ENCODE measurements at regions not wholly inside any gene's neighbourhood (a gene's known extent, or its start where the extent isn't known, plus 50 kb on each side); places are given as distances from the start of the nearest gene placed in this dataset.
"Not testable (repeated sequence)": the region's sequence is repeated elsewhere in the genome, so short reads cannot be mapped to it uniquely, and the experiment has no call there.

DNA sequence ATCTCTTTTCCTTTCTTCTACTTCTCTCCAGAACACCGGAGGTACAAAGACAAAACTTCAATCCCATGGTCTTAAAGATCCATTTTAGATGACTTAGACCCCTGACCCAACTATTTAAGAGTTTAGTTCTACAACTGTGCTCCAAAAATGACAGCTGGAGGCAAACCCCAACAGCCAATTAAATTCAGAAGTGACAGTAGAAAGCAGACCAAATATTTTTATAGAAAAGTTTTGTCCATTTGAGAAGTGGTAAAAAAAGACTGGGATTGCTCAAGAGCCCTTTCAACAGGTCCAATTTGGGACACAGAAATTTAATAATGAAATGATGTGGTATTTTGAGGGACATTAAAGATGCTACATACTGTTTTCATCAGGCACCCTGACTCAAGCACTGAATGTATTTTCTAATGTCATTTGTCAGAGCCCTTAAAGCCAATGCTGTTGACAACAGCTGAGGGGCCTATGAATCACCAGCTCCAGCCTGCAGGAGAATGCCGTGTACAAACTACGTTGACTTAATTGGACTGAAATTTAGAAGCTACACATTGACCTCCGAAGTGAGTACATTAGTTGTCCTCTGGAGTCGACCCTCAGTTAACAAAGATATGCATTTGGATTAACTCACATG is 147.5 kb upstream of the PIK3R1 start:
- DNase-seq (ENCODE audit: low spot score in 2 of 2) = no peak

DNA sequence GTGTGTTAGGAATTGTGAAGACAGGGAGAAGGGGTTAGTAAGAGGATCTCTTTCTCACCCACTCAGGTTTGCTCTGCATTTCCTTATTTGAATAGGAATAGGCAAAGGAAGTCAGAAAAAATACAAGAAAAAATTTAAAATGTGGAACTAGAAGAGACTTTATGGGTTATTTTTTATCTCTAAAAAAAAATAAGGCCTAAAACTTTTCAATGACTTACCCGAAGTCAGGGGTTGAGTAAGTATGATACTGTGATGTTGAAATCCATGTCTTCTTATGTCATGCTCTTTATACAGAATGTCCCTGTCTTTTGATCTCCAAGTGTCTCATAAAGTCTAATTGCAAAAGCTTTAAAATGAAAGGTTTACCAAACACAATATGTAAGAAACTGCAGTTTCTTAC is 148.3 kb upstream of the PIK3R1 start:
- no peak for ATAC-seq (ENCODE audit: low read depth)
- Mint-ChIP-seq H3K27me3 (peaks cover 5% of the 10 kb centered on the region), H3K27ac (no peak overlapping the region), H3K4me1 (peaks cover 6% of the 10 kb centered on the region), H3K36me3 (peaks cover 2% of the 10 kb centered on the region), H3K9me3 (peaks cover 10% of the 10 kb centered on the region), H3K4me3 (no peak overlapping the region)
- no peak for DNase-seq (ENCODE audit: low spot score in 2 of 2)

More for the DNA sequence above, 147.5 kb upstream of the PIK3R1 start:
- Mint-ChIP-seq H3K27me3 (peaks cover 2% of the 10 kb centered on the region), H3K4me1 (peaks cover 6% of the 10 kb centered on the region), H3K36me3 (no peaks in the 10 kb centered on the region), H3K9me3 (peaks cover 7% of the 10 kb centered on the region), H3K4me3 (no peak overlapping the region), H3K27ac (no peak overlapping the region)
- ATAC-seq (ENCODE audit: low read depth) = no peak

DNA sequence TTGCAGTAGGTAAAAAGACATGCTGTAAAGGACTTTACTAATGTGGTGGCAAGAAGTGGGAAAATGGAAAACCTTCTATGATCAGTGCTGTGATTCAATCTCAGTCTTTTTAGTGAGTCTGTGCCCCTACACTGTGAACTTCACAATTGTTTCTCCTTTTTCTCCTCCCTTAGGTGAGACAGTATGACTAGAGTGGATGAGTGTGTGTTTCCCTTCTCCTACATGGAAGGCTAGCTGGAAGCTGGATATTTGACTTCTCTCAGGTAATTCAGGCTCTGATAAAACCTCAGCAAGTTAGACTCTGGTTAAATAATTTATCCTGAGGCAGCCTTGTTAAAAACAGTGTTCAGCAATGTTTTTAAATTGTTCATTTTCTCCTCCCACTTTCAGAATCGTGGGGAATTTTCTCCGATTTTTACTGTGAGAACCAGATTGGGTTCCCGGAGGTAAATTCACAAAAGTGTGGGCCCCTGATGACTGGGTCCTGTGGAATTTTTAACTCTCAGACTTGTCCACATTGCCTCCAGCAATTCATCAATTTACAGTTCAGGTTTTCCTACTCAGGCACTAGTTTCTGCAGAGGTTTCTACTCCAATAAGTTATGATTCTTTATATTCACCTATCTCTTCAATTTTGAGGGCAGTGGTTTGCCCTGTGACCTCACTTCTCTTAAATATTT is 149.1 kb upstream of the PIK3R1 start:
- H3K4me1 Mint-ChIP-seq = peaks cover 2% of the 10 kb centered on the region
- H3K9me3 Mint-ChIP-seq = peaks cover 13% of the 10 kb centered on the region
- DNase-seq (ENCODE audit: low spot score in 2 of 2) (no peak), ATAC-seq (ENCODE audit: low read depth) (no peak)
- H3K36me3 Mint-ChIP-seq = peaks cover 2% of the 10 kb centered on the region
- H3K4me3 Mint-ChIP-seq = no peak overlapping the region
- H3K27me3 Mint-ChIP-seq = peaks cover 2% of the 10 kb centered on the region
- H3K27ac Mint-ChIP-seq = no peak overlapping the region

DNA sequence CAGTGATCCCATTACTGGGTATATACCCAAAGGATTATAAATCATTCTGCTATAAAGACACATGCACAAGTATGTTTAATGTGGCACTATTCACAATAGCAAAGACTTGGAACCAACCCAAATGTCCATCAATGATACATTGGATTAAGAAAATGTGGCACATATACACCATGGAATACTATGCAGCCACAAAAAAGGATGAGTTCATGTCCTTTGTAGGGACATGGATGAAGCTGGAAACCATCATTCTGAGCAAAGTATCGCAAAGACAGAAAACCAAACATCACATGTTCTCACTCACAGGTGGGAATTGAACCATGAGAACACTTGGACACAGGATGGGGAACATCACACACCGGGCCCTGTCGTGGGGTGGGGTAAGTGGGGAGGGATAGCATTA is 150.2 kb upstream of the PIK3R1 start:
- not testable (repeated sequence) for H3K36me3 Mint-ChIP-seq; H3K27me3 Mint-ChIP-seq; H3K4me3 Mint-ChIP-seq; DNase-seq (ENCODE audit: low spot score in 2 of 2); H3K4me1 Mint-ChIP-seq; H3K27ac Mint-ChIP-seq; ATAC-seq (ENCODE audit: low read depth)
- H3K9me3 Mint-ChIP-seq = peaks cover 17% of the 10 kb centered on the region

DNA sequence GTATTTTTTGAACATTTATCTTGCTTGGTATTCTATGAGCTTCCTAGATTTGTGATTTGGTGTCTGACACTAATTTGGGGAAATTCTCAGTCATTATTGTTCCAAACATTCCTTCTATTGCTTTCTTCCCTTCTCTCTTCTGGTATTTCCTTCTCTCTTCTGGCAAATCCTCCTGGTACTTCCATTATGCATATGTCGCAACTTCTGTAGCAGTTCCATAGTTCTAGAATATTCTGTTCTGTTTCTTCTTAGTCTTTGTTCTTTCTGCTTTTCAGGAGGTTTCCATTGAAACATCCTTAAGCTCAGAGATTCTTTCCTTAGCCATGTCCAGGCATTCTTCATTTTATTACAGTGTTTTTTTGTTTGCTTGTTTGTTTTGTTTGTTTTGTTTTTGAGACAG is 155.2 kb upstream of the PIK3R1 start:
- H3K36me3 Mint-ChIP-seq = peaks cover 9% of the 10 kb centered on the region
- no peak overlapping the region for H3K27ac Mint-ChIP-seq
- peaks cover 14% of the 10 kb centered on the region for H3K9me3 Mint-ChIP-seq
- ATAC-seq (ENCODE audit: low read depth) (no peak), DNase-seq (ENCODE audit: low spot score in 2 of 2) (no peak)
- peaks cover 10% of the 10 kb centered on the region for H3K27me3 Mint-ChIP-seq
- H3K4me1 Mint-ChIP-seq = no peaks in the 10 kb centered on the region
- H3K4me3 Mint-ChIP-seq = no peak overlapping the region

DNA sequence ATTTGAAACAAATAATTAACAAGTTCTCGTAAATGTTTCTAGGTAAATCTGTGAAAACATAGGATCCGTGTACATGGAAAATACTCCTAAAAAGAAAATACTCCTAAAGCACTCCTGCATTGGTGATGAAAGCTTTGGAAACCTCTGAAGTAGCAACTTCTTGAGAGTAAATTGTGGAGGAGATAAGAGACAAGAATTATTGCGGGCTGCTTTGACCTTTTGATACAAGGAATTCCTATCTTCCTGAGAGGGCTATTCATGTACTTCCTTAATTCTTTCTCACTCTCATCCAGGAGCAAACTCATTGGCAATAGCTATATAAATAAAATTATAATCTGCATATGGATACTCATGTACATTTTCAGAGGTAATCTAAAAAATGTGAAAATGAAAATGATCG is 158.4 kb upstream of the PIK3R1 start:
- DNase-seq (ENCODE audit: low spot score in 2 of 2) (no peak), ATAC-seq (ENCODE audit: low read depth) (no peak)
- H3K27me3 Mint-ChIP-seq = peaks cover 8% of the 10 kb centered on the region
- no peaks in the 10 kb centered on the region for H3K4me1 Mint-ChIP-seq
- H3K36me3 Mint-ChIP-seq = peaks cover 6% of the 10 kb centered on the region
- peaks cover 7% of the 10 kb centered on the region for H3K9me3 Mint-ChIP-seq
- no peak overlapping the region for H3K27ac Mint-ChIP-seq
- H3K4me3 Mint-ChIP-seq = no peak overlapping the region

DNA sequence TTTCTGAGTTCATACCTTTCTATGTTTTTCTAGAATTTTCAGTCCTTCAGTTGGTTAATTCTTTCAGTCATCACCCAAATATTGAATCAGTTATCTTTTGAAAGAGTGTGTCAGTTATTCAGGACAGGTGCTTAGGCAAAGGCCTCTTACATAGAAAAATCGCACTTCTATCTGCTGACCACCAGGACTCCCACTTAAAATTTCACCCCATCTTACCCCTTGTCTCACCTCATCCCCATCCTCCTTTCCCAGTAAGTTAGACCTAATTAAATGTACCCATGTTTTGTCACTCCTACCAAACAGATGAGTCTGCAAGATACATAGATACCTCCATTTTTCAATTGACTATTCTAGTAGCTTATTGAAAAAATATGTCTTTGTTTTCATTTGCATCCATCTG is 159.9 kb upstream of the PIK3R1 start:
- no peaks in the 10 kb centered on the region for H3K9me3 Mint-ChIP-seq
- peaks cover 4% of the 10 kb centered on the region for H3K36me3 Mint-ChIP-seq
- H3K4me3 Mint-ChIP-seq = no peak overlapping the region
- peaks cover 11% of the 10 kb centered on the region for H3K27me3 Mint-ChIP-seq
- ATAC-seq (ENCODE audit: low read depth) = no peak
- H3K27ac Mint-ChIP-seq = no peak overlapping the region
- DNase-seq (ENCODE audit: low spot score in 2 of 2) = no peak
- H3K4me1 Mint-ChIP-seq = no peaks in the 10 kb centered on the region

DNA sequence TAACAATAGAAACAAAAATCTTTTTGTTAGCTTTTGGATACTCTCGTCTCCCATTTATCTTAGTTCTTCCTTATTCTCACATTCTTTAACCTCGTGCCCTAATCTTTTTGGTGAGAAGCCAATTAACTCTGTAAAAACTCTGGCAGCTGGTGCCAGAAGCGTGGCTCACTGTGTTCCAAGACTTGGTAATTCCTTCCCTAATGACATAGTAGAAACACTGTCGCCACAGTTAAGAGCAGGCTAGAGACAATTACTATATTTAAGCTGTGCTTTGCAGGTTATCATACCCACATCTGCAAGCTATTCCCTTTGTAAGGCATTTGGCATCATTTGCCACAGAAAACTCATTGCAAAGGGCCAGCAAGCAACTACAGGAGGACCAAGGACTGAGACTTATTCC is 160.9 kb upstream of the PIK3R1 start:
- Mint-ChIP-seq H3K9me3 (no peaks in the 10 kb centered on the region), H3K4me1 (no peaks in the 10 kb centered on the region), H3K27me3 (peaks cover 8% of the 10 kb centered on the region), H3K36me3 (peaks cover 2% of the 10 kb centered on the region), H3K27ac (no peak overlapping the region), H3K4me3 (no peak overlapping the region)
- no peak for ATAC-seq (ENCODE audit: low read depth)
- DNase-seq (ENCODE audit: low spot score in 2 of 2) = no peak

DNA sequence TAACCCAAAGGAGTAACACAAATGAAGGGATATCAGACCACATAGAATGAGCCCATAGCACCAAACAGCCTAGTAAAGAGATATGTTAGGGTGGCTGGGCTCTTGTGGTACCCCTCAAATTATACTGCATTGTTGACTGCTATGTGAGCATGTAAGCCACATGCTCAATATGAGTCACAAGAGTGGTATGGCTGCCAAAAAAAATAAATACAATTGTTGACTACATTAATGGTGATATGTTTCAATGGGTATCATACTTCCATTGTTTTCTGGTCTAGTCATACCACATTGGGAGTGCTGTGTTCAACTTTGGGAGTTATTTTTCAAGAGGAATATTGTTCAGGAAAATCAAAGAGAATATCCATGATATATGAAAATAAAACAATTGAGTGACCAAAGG is 162.4 kb upstream of the PIK3R1 start:
- H3K9me3 Mint-ChIP-seq = peaks cover 5% of the 10 kb centered on the region
- H3K27me3 Mint-ChIP-seq = peaks cover 13% of the 10 kb centered on the region
- ATAC-seq (ENCODE audit: low read depth) = no peak

DNA sequence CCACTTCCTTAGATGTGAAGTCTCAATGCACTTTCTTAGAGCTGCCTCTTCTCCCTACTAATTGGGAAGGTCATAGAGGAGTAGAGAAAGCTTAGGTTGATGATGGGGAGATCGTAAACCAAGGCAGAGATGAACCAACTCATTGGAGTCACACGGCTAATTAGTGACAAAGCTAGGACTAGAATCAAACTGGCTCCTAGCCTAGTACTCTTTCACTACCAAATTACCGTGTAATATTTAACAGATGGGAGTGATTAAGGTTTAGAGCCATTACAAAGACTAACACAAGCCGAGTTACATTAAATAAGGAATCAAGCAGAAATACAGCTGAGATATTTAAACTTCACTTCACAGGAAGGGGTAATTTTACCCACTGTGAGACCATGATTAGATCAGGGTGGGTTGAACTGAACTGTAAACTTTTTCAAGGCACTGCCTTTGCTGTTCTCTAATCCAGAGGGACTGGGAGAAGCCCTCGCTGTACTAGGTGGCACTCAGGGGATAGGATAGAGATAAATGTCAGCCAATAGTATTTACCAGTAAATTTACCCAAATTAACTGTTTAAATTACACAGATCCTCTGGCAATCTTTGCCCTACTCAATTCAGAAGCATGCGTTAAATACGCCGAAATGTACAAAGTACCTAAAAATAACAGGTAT is 166.4 kb upstream of the PIK3R1 start:
- H3K4me3 Mint-ChIP-seq = no peak overlapping the region
- H3K9me3 Mint-ChIP-seq = peaks cover 11% of the 10 kb centered on the region
- DNase-seq (ENCODE audit: low spot score in 2 of 2) (no peak), ATAC-seq (ENCODE audit: low read depth) (no peak)
- H3K4me1 Mint-ChIP-seq = no peaks in the 10 kb centered on the region
- H3K27ac Mint-ChIP-seq = no peak overlapping the region
- H3K36me3 Mint-ChIP-seq = peaks cover 14% of the 10 kb centered on the region
- peaks cover 13% of the 10 kb centered on the region for H3K27me3 Mint-ChIP-seq

More for the DNA sequence above, 162.4 kb upstream of the PIK3R1 start:
- H3K4me1 Mint-ChIP-seq = no peaks in the 10 kb centered on the region
- DNase-seq (ENCODE audit: low spot score in 2 of 2) = no peak
- H3K36me3 Mint-ChIP-seq = peaks cover 7% of the 10 kb centered on the region
- H3K27ac Mint-ChIP-seq = no peak overlapping the region
- H3K4me3 Mint-ChIP-seq = no peak overlapping the region

DNA sequence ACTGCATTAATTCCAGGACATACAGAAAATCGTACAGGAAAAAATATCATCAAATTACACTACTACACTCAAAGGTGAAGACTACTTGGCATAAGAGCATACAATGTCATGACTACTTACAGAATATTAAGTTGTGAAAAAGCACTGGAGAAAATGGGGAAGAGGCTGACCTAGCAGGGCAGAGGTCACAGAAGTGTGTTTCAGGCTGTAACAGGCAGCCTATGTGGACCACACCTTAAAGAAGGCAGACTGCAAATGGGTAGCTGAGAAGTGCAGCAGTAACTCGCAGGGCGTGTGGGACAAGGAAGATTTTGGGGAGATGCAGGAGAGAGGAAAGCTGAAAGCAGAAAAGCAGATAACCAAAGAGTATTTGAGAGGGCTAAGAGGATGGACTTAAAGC is 167.0 kb upstream of the PIK3R1 start:
- ATAC-seq (ENCODE audit: low read depth) = no peak
- no peak overlapping the region for H3K4me3 Mint-ChIP-seq
- H3K27me3 Mint-ChIP-seq = peaks cover 13% of the 10 kb centered on the region

DNA sequence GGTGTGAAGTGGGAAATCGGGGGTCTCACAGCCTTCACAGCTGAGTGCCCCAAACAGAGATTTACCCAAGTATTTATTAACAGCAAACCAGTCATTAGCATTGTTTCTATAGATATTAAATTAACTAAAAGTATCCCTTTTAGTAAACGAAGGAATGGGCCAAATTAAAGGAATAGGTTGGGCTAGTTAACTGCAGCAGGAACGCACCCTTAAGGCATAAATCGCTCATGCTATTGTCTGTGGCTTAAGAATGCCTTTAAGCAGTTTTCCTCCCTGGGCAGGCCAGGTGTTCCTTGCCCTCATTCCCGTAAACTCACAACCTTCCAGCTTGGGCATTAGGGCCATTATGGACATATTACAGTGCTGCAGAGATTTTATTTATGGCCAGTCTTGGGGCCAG is 167.5 kb upstream of the PIK3R1 start:
- H3K27me3 Mint-ChIP-seq = peaks cover 13% of the 10 kb centered on the region
- DNase-seq (ENCODE audit: low spot score in 2 of 2); H3K27ac Mint-ChIP-seq; H3K4me3 Mint-ChIP-seq; H3K4me1 Mint-ChIP-seq; ATAC-seq (ENCODE audit: low read depth): not testable (repeated sequence)
- peaks cover 14% of the 10 kb centered on the region for H3K36me3 Mint-ChIP-seq
- peaks cover 11% of the 10 kb centered on the region for H3K9me3 Mint-ChIP-seq

More for the DNA sequence above, 167.0 kb upstream of the PIK3R1 start:
- Mint-ChIP-seq H3K27ac (no peak overlapping the region), H3K9me3 (peaks cover 11% of the 10 kb centered on the region), H3K4me1 (peaks cover 2% of the 10 kb centered on the region), H3K36me3 (peaks cover 14% of the 10 kb centered on the region)
- no peak for DNase-seq (ENCODE audit: low spot score in 2 of 2)

DNA sequence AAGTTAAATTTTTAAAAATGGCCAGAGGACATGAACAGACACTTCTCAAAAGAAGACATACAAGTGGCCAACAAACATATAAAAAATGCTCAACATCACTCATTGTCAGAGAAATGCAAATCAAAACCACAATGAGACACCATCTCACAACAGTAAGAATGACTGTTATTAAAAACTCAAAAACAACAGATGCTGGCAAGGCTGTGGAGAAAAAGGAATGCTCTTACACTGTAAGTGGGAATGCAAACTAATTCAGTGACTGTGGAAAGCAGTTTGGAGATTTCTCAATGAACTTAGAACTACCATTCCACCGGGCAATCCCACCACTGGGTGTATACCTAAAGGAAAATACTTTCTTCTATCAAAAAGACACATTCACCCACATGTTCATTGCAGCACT is 168.5 kb upstream of the PIK3R1 start:
- Mint-ChIP-seq H3K27ac (no peak overlapping the region), H3K9me3 (peaks cover 11% of the 10 kb centered on the region), H3K4me3 (no peak overlapping the region), H3K36me3 (peaks cover 14% of the 10 kb centered on the region), H3K27me3 (peaks cover 12% of the 10 kb centered on the region), H3K4me1 (peaks cover 6% of the 10 kb centered on the region)
- ATAC-seq (ENCODE audit: low read depth) (no peak), DNase-seq (ENCODE audit: low spot score in 2 of 2) (no peak)

DNA sequence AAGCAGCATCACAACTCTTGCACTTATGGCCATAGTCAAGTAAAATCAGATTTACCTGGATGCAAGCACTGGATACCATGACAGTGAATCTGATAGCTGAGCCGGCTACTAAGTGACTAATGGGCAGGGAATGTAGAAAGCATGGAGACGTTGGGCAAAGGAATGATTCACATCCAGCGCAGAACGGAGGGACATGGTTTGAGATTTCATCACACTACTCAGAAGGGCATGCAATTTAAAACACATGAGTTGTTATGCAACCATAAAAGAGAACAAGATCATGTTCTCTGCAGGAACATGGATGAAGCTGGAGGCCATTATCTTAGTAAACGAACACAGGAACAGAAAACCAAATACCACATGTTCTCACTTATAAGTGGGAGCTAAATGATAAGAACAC is 169.1 kb upstream of the PIK3R1 start:
- Mint-ChIP-seq H3K27ac (no peak overlapping the region), H3K27me3 (peaks cover 7% of the 10 kb centered on the region), H3K4me1 (peaks cover 10% of the 10 kb centered on the region), H3K9me3 (peaks cover 11% of the 10 kb centered on the region), H3K4me3 (no peak overlapping the region), H3K36me3 (peaks cover 12% of the 10 kb centered on the region)
- DNase-seq (ENCODE audit: low spot score in 2 of 2) = no peak
- no peak for ATAC-seq (ENCODE audit: low read depth)
